ENCODE measurements at regions not wholly inside any gene's neighbourhood (a gene's known extent, or its start where the extent isn't known, plus 50 kb on each side); places are given as distances from the start of the nearest gene placed in this dataset.

DNA sequence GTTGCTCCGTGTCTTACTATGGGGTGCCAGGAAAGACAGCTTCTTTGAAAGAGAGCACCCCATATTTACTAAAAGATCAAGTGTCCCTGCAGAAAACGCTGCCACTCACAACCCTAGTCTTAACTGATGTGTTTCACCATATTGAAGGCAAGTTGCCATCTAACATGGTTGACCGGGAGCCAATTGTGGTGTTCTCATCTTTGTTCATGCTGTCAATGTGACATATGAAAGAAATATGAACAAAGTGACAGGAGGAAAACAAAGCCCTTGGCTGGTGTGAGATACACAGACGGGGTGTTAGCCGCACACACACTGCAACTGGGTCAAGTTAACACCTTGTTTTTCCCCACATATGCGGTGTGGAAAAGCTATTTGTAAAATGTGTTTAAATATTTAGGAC, 122.3 kb upstream of the NEBL start:
- no peak for DNase-seq (ENCODE audit: low read depth, low spot score)
- H3K36me3 ChIP-seq (ENCODE audit: insufficient read depth, low read length), result no peaks in the 10 kb centered on the region
- no peak overlapping the region for H3K4me3 ChIP-seq
- H3K9me3 ChIP-seq (ENCODE audit: low read depth, low read length), result no peaks in the 10 kb centered on the region
- H3K27ac ChIP-seq, result no peak overlapping the region
- TF ChIP-seq FOXP2 (optimal IDR thresholded peaks at IDR 0.05; ENCODE audit: control extremely low read depth, extremely low read length, insufficient read depth) (no peak), EZH2 (IDR thresholded peaks at IDR 0.05) (no peak), POLR2AphosphoS5 (IDR thresholded peaks at IDR 0.05; ENCODE audit: borderline replicate concordance, low read depth, low read length) (no peak)
- H3K9ac ChIP-seq (ENCODE audit: insufficient read length), result no peak overlapping the region

DNA sequence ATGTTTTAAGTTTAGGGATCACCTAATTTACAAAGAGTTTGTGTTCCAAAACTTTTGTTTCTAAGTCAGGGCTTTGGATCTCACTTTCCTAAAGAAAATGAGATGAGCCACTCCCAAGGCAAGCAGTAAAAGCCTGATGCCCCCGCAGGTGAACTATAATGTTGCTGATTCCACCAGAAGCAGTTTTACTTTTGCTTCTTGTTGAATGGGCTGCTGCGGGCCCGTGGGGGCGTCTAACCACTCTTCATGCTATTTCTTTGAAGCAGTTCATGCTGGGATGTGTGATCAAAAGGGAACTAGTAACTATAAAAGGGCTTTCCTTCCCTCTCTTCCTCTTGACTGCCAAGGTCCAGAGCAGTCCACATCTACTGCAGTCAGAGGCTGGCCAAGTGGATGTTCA, 118.7 kb upstream of the NEBL start:
- DNase-seq (ENCODE audit: low read depth, low spot score), result no peak
- no peak overlapping the region for H3K4me3 ChIP-seq
- TF ChIP-seq EZH2 (IDR thresholded peaks at IDR 0.05) (no peak), POLR2AphosphoS5 (IDR thresholded peaks at IDR 0.05; ENCODE audit: borderline replicate concordance, low read depth, low read length) (no peak), FOXP2 (optimal IDR thresholded peaks at IDR 0.05; ENCODE audit: control extremely low read depth, extremely low read length, insufficient read depth) (no peak)
- no peaks in the 10 kb centered on the region for H3K9me3 ChIP-seq (ENCODE audit: low read depth, low read length)
- no peak overlapping the region for H3K27ac ChIP-seq
- H3K36me3 ChIP-seq (ENCODE audit: insufficient read depth, low read length), result no peaks in the 10 kb centered on the region
- H3K9ac ChIP-seq (ENCODE audit: insufficient read length), result no peak overlapping the region

DNA sequence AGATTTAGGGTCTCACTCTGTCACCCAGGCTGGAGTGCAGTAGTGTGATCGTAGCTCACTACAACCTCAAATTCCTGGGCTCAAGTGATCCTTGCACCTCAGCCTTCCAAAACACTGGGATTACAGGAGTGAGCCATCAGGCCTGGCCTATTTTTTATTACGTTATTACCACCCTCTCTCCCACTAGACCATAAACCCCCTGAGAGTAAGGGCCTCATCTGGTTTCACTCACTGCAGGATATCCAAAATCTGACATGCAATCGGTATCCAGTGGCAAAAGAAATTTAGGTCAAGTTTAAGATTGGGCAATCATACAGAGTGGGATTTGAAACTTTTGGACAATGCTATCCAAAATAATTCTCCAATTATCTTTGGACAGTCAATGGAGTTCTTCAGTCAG, 117.0 kb upstream of the NEBL start:
- Histone ChIP-seq H3K9me3 (ENCODE audit: low read depth, low read length) (no peaks in the 10 kb centered on the region), H3K9ac (ENCODE audit: insufficient read length) (no peak overlapping the region), H3K4me3 (no peak overlapping the region), H3K36me3 (ENCODE audit: insufficient read depth, low read length) (no peaks in the 10 kb centered on the region), H3K27ac (no peak overlapping the region)
- no peak for DNase-seq (ENCODE audit: low read depth, low spot score)
- no peak for TF ChIP-seq EZH2 (IDR thresholded peaks at IDR 0.05)
- TF ChIP-seq FOXP2 (optimal IDR thresholded peaks at IDR 0.05; ENCODE audit: control extremely low read depth, extremely low read length, insufficient read depth), result no peak

DNA sequence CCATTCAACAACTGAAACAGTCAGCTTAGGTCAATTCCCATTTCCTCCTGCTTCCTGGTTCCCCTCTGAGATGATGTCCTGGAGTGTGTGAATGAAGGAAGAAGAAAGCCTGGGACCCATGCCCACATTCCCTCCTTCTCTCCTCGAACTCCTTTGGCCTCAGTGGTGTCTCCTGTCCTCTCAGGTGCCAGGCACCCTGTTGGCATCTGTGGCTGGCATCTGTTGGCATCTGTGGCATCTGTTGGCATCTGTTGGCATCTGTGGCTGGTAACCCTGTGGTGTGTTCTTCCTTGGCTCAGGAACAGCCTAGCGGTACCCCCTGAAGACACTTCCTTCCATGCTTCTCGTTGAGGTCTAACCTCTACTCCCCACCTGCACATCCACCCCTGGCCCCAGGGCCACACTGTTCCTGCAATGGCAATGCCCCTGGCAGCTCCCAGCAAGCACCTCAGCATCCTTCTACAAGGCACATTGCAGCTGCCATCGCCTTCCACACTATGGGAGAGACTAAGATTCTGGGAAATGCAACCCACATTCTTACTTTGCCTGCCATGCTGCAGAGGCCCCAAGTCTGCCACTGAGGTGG, 114.4 kb upstream of the NEBL start:
- H3K9me3 ChIP-seq (ENCODE audit: low read depth, low read length), result no peaks in the 10 kb centered on the region

DNA sequence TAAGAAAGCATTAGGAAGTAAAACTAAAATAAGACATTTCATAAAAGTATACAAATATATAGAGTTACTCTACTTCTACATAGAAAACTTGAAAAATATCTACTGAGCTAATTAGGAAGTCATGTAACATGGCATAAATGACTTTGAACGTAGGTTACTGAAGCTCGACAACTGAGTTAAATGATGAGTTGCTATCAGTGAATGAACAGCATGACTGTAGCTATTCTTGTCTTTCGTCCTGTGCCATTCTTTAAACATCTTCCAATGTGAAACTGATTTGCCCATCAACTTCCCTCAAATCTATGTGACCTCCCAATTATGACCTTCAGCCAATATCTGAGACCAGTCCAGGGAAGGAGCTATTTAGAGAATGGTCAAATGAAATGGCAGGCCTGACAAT, 113.5 kb upstream of the NEBL start:
- H3K36me3 ChIP-seq (ENCODE audit: insufficient read depth, low read length), result no peaks in the 10 kb centered on the region

More for the DNA sequence above, 114.4 kb upstream of the NEBL start:
- no peak overlapping the region for H3K9ac ChIP-seq (ENCODE audit: insufficient read length)
- H3K36me3 ChIP-seq (ENCODE audit: insufficient read depth, low read length), result no peaks in the 10 kb centered on the region
- no peak overlapping the region for H3K4me3 ChIP-seq
- no peak for DNase-seq (ENCODE audit: low read depth, low spot score)
- no peak for TF ChIP-seq EZH2 (IDR thresholded peaks at IDR 0.05)
- no peak overlapping the region for H3K27ac ChIP-seq

DNA sequence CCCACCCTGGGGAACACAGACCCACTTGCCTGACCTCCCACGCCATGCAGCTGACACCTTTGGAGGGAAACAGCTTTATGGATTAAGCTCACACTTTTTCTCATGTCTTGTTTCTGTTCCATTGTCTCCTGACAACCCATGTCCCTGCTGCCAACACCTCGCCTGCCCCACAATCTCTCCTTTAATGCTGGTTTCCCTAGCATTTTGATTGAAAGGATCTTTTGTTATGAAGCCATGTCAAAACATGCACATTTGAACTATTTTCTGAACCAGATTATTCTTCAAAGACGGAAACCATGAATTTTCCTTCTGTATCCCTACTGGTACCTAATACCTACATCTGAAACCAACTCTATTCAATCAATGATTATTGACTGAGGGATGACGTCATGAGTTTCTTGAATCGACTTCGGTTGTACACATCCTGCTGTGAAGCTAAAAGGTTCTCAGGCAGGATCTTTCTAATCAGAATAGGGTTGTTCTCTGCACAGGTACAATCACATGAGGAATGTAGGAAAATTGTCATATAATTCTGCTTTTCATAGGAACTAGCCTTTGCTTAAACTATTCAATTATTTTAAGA, 106.2 kb upstream of the NEBL start:
- no peak overlapping the region for H3K9ac ChIP-seq (ENCODE audit: insufficient read length)
- DNase-seq (ENCODE audit: low read depth, low spot score), result no peak
- no peak for TF ChIP-seq FOXP2 (optimal IDR thresholded peaks at IDR 0.05; ENCODE audit: control extremely low read depth, extremely low read length, insufficient read depth)
- no peak for TF ChIP-seq EZH2 (IDR thresholded peaks at IDR 0.05)
- TF ChIP-seq POLR2AphosphoS5 (IDR thresholded peaks at IDR 0.05; ENCODE audit: borderline replicate concordance, low read depth, low read length), result no peak
- no peaks in the 10 kb centered on the region for H3K9me3 ChIP-seq (ENCODE audit: low read depth, low read length)
- H3K4me3 ChIP-seq, result no peak overlapping the region
- H3K27ac ChIP-seq, result no peak overlapping the region
- H3K36me3 ChIP-seq (ENCODE audit: insufficient read depth, low read length), result no peaks in the 10 kb centered on the region

More for the DNA sequence above, 113.5 kb upstream of the NEBL start:
- Histone ChIP-seq H3K9me3 (ENCODE audit: low read depth, low read length) (no peaks in the 10 kb centered on the region), H3K9ac (ENCODE audit: insufficient read length) (no peak overlapping the region), H3K4me3 (no peak overlapping the region), H3K27ac (no peak overlapping the region)
- TF ChIP-seq EZH2 (IDR thresholded peaks at IDR 0.05) (no peak), POLR2AphosphoS5 (IDR thresholded peaks at IDR 0.05; ENCODE audit: borderline replicate concordance, low read depth, low read length) (no peak), FOXP2 (optimal IDR thresholded peaks at IDR 0.05; ENCODE audit: control extremely low read depth, extremely low read length, insufficient read depth) (no peak)
- DNase-seq (ENCODE audit: low read depth, low spot score), result no peak

DNA sequence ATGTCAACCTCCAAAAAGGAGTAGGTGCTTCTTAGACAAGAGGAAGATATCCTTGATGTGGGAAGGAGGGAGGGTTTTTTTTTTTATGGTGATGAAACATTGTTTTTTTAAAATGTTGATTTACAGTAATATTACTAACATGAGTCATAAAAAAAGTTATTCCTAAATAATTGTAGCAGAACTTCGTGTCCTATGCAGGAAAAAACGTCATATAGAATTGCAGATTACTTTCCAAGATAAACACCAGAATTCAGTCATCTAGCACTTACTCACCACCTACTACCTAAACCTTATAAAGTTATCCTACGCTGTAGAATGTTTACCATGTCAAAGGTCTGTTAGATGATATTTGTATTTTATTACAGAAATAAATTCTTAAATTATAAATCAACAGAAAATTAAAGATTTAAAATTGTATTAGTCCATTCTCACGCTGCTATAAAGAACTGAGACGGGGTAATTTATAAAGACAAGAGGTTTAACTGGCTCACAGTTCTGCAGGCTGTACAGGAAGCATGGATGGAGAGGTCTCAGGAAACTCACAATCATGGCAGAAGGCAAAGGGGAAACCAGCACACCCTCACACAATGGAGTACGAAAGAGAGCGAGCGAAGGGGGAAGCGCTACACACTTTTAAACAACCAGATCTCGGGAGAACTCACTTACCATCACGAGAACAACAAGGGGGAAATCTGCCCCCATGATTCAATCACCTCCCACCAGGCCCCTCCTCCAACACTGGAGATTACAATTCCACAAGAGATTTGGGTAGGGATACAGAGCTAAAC, 105.2 kb upstream of the NEBL start:
- no peaks in the 10 kb centered on the region for H3K9me3 ChIP-seq (ENCODE audit: low read depth, low read length)
- H3K27ac ChIP-seq, result no peak overlapping the region
- no peak overlapping the region for H3K4me3 ChIP-seq
- H3K36me3 ChIP-seq (ENCODE audit: insufficient read depth, low read length), result no peaks in the 10 kb centered on the region
- no peak overlapping the region for H3K9ac ChIP-seq (ENCODE audit: insufficient read length)
- TF ChIP-seq FOXP2 (optimal IDR thresholded peaks at IDR 0.05; ENCODE audit: control extremely low read depth, extremely low read length, insufficient read depth), result no peak
- TF ChIP-seq EZH2 (IDR thresholded peaks at IDR 0.05), result no peak
- TF ChIP-seq POLR2AphosphoS5 (IDR thresholded peaks at IDR 0.05; ENCODE audit: borderline replicate concordance, low read depth, low read length), result no peak
- no peak for DNase-seq (ENCODE audit: low read depth, low spot score)

DNA sequence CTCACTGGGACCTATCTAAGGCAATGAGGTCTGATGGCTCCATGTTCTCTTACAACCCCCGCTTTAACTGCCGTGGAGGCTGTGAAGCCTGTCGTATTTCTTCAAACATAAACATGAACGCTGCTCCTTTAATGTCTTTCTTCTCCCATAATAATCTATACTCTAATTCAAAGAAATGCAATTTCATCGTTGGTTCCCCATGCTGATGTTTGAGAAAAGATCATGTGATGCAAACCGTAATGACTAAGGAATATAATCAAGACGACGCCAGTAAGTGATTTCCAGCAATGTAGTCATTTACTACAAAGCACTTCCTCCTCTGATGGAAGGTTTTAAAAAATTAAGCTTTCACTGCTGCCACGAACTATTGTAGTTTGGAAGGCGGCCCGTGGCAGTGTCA, 102.6 kb upstream of the NEBL start:
- H3K4me3 ChIP-seq, result no peak overlapping the region
- no peaks in the 10 kb centered on the region for H3K9me3 ChIP-seq (ENCODE audit: low read depth, low read length)
- TF ChIP-seq EZH2 (IDR thresholded peaks at IDR 0.05), result no peak
- no peak for TF ChIP-seq FOXP2 (optimal IDR thresholded peaks at IDR 0.05; ENCODE audit: control extremely low read depth, extremely low read length, insufficient read depth)
- TF ChIP-seq POLR2AphosphoS5 (IDR thresholded peaks at IDR 0.05; ENCODE audit: borderline replicate concordance, low read depth, low read length), result no peak
- no peaks in the 10 kb centered on the region for H3K36me3 ChIP-seq (ENCODE audit: insufficient read depth, low read length)
- no peak for DNase-seq (ENCODE audit: low read depth, low spot score)
- H3K27ac ChIP-seq, result no peak overlapping the region
- no peak overlapping the region for H3K9ac ChIP-seq (ENCODE audit: insufficient read length)

All from SK-N-MC (cell line).